VCaP (cell line): ENCODE measurements at regions not wholly inside any gene's neighbourhood (a gene's known extent, or its start where the extent isn't known, plus 50 kb on each side); places are given as distances from the start of the nearest gene placed in this dataset.
"Not testable (repeated sequence)": the region's sequence is repeated elsewhere in the genome, so short reads cannot be mapped to it uniquely, and the experiment has no call there.

ENCODE experiments used
- H3K27ac ChIP-seq: fragments of 450-650 bp; 2 replicates; pipeline ENCODE4 v1.5.1; 2017
- TF ChIP-seq, protein P1 (sequence below): fragments of 450-650 bp; conservative IDR thresholded peaks from 2 replicates; pipeline ENCODE4 v1.5.1; 2017; ENCODE audit warnings: mild to moderate bottlenecking, moderate library complexity

- TF ChIP-seq, protein P1, sequence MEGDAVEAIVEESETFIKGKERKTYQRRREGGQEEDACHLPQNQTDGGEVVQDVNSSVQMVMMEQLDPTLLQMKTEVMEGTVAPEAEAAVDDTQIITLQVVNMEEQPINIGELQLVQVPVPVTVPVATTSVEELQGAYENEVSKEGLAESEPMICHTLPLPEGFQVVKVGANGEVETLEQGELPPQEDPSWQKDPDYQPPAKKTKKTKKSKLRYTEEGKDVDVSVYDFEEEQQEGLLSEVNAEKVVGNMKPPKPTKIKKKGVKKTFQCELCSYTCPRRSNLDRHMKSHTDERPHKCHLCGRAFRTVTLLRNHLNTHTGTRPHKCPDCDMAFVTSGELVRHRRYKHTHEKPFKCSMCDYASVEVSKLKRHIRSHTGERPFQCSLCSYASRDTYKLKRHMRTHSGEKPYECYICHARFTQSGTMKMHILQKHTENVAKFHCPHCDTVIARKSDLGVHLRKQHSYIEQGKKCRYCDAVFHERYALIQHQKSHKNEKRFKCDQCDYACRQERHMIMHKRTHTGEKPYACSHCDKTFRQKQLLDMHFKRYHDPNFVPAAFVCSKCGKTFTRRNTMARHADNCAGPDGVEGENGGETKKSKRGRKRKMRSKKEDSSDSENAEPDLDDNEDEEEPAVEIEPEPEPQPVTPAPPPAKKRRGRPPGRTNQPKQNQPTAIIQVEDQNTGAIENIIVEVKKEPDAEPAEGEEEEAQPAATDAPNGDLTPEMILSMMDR, result no peak
- H3K27ac ChIP-seq, result no peak overlapping the region
These were observed 106.0 kb downstream of the ADRA2C start for GRCh38 chr4:3871881-3872833.

DNA sequence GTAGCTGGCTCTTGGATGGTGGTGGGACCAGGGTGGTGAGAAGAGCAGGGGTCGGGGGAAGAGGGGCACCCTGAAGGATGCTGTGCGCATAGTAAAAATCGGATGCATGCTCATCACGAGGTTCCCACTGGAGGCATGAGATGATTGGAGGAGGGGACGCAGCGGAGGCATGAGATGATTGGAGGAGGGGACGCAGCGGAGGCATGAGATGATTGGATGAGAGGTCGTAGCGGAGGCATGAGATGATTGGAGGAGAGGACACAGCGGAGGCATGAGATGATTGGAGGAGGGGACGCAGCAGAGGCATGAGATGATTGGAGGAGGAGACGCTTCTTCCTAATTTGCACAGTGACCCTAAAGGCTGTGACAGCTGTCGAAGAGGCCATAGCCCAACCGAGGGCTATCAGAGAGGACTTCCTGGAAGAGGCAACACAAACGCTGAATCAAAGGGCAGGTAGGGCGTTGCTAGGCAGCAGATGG lies 106.7 kb downstream of the ADRA2C start:
- H3K27ac ChIP-seq, result no peak overlapping the region
- TF ChIP-seq, protein P1, result no peak

DNA sequence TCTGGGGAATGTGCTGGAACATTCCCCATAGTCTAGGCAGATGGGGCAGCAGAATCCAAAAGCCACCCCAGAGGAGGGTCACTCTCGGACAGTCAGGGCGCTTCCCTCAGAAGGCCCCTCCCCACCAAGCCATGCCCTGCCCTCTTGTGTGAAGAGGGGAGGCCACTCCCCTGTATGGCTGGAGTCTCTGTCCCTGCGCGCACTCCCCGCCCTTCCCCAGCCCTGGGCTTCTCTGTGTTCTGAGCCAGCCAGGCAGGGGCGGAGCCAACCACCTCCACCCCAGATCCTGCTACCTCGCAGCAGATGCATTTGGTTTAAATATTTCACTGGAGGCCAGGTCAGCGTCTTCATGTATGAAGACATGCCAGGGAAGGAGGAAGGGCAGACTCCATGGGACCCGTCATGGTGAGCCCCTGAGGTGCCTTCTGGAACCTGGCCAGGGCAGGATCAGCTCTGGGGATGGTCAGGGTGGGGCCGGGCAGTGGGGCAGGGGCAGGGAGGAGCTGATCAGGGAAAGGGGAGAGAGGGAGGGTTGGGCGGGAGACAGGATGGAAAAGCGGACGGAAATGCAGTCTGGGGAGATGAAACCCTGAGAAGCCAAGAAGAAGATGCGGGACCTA lies 107.3 kb downstream of the ADRA2C start:
- no peak overlapping the region for H3K27ac ChIP-seq
- TF ChIP-seq, protein P1, result no peak

GRCh38 chr4:3874028-3874415 lies 107.8 kb downstream of the ADRA2C start:
- TF ChIP-seq, protein P1, result no peak
- no peak overlapping the region for H3K27ac ChIP-seq

DNA sequence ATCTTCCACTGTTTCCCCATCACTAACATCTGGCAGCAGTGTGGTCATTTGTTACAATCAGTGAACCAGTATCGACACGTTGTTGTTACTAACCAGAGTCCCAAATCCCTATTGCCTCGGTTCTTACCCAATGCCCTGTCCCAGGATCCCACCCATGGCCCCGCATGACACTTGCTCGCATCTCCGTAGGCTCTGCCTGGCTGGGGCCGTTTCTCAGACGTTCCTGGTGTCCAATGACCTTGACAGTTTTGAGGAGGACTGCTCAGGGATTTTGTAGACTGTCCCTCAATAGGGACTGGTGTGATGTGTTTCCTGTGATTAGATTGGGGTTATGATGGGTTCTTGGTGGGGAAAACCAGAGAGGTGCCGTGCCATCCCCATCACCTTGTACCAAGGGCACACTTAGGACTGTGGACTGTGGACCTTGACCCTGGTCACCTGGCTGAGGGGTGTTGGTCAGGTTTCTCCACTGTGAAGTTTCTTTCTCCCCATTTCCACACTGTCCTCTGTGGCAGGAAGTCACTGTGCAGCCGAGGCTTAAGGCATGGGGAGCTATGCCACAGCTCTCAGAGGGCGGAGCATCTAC lies 108.4 kb downstream of the ADRA2C start:
- no peak overlapping the region for H3K27ac ChIP-seq
- TF ChIP-seq, protein P1, result no peak

DNA sequence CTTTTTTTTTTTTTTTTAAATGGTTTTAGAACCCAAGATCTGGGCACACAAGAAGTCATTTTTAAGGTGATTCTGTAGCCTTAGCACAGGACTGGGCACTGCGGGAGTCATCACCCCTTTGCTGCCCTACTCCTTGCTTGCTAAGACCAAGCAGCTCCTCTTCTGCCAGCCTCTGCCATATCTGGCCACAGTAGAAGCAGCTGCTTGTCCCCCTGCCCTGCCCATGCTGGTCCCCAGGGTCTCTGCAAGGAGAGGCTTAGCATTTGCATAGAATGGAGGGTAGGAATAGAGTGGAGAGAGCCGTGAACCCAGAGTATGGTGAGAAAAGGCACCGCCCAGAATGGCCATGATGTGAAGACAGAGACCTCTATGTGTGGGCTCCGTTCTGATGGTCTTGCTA lies 109.3 kb downstream of the ADRA2C start:
- no peak overlapping the region for H3K27ac ChIP-seq
- TF ChIP-seq, protein P1, result no peak

GRCh38 chr4:3876057-3876845 lies 110.1 kb downstream of the ADRA2C start:
- H3K27ac ChIP-seq, result not testable (repeated sequence)
